Hematopoietic multipotent progenitor cell treated with erythropoietin and hydrocortisone succinate and interleukin-3 and kit ligand, for 4 days (in vitro differentiated cells): ENCODE measurements at regions not wholly inside any gene's neighbourhood (a gene's known extent, or its start where the extent isn't known, plus 50 kb on each side); places are given as distances from the start of the nearest gene placed in this dataset.

Experiments
- DNase-seq: peaks from one replicate; pipeline ENCODE4 v3.0.0-alpha.2; 2015

DNA sequence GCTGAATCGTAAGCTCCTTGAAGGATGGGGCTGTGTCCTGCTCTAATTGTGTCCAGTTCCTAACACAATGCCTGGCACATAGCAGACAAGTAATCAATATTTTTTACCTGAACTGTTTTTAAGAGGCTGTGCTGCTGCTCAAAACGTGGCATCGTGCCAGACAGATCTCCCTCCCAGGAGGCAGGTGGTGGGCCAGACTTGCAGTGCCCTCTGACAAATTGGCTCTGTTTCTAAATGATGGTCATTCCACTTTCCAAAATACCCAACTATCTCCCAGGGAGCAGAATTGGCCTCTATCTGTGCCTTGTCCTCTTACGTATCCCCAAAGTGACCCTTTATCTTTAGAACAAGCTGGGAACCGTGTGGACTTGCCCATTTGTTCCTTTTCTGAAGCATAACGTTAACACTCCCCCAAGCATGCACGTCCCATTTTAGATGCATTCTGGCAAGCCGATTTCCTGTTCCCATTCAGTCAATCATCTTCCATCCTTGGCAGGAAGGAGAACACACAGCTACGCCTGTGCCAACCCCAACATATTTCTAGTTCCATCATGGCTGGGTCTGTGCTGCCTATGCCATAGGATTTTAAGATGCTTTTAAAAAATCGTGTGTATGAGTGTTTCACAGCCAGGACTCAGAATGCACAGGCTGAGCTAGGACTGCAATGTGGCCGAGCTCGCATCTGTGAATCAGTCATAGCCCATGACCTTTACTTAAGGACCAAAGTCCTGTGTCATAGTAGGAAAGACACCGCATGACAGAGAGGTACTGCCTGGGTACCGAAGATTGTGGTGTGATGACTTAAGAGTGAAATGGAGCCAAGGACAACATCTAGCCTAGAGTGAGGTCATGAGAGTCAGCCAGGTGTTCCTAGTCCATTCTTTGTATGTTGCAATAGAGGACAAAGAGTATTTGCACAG is 408.6 kb downstream of the PRDM2 start:
- DNase-seq: no peak

DNA sequence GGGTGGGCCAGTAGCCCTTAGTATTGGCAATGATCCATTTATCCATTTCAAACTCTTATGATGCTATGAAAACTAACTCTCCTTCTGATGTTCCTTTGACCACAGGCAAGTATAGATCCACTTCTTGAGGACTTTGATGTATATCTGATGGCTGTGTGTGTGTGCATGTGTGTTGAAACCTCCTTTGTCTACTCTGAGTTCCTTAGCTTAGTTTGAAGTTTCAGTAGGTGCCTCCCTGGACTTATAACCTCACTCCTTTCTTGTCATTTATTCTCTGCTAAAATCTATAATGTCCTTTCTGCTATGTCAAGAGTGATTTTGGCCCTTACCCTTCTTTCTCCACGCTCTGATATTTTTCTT is 409.3 kb downstream of the PRDM2 start:
- DNase-seq: no peak

DNA sequence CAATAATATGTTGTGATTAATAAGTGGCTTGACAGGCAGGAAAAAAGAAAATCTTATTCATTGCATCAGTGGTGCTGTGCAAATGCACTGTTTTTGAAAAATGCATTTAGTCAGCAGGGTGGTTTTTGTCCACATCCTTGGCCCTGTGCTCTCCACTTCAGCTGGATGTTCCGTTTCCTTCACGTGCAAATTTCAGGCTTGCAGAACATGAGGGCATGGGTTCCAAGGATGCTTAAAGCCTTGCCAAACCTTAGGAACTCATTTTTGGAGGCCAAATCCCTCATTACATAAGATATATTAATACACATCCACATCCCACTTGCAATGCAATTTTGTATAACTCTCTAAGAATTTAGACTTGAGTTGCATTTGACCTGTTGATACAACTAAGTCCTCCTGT is 410.1 kb downstream of the PRDM2 start:
- DNase-seq: no peak

DNA sequence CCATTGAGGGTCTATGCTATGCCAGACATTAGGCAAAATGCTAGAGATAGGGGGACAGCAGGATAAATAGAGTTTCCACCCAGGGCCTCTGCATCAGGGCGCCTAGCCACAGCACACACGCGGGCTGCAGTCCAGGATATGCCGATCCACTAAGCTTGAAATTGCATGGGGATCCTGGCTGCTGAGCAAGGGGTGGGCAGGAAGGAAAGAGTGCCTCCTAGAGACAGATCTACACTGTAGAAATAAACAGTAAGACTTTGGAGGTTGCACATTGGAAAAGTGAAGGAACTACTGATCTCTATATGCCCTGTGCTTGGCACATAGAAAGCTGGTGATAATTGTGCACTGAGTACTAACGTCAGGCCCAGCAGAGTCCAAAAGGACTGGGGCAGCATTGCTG is 411.1 kb downstream of the PRDM2 start:
- no peak for DNase-seq

DNA sequence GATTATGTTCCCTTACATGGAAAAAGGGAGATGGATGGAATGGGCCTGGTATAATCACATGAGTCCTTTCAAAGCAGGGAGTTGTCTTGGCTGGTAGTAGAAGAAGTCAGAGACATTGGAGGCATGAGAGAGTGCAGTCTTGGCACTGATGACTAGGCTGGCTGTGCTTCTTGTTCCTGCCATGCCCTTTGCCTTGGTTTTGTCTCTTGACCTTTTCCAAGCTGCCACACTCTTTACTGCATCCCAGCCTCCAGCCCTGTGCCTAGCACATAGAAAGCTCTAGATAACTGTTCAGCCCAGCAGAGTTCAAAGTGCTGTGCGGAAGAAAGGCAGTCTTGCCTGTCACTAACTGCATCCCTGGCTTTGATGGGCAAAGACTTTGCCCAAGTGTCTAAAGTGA is 412.6 kb downstream of the PRDM2 start:
- DNase-seq: no peak

DNA sequence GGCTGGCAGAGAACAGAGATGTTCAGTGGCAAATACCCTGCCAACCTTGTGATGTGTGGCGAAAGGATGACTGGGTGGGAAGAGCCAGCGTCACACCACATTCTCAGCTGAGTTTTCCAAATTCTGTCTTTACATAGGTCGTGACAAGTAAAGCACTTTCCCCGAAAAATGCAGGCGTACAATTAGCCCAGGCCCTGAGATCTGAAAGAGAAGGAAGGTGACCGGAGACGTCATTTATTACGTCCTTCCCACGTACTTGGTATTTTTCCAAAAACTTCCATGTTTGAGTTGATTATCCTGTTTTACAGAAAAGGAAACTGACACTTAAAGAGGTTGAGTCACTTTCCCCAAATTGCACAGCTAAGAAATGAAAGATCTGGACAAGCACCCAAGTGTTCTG is 413.3 kb downstream of the PRDM2 start:
- DNase-seq: no peak

DNA sequence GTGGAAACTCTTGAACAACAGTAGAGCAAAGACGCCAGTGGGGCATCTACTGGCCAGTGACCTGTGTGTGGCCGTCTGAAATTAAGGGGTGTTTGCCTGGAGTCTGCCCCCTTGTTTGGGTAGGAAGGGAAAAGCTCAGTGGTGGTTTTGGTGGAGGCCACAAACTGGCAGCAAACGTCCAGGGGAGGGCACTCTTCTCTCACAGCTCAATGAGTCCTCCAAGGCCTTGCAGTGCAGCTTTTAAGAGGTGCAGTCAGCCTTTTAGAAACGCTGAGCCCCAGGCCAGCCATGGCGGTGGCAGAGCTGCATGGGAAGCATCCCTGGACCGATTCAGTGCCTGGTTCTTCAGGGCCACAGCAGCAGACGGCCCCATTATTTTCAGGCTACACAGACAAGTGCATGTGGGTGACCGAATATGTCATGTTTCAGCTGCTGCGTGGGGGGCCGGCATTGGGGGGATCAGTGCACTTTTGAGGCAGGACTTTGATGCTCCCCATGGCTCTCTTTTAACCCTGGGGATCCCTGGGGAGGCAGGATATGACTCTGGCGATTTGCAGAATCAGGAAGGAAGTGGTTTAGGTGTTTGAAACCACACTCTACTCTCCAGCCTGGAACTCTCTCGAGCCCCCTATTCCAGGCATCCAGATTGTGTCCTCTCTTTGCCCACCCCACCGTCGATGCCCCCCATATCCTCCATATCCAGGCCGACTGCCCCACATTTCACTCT is 414.0 kb downstream of the PRDM2 start:
- DNase-seq: peak; percentile 48

DNA sequence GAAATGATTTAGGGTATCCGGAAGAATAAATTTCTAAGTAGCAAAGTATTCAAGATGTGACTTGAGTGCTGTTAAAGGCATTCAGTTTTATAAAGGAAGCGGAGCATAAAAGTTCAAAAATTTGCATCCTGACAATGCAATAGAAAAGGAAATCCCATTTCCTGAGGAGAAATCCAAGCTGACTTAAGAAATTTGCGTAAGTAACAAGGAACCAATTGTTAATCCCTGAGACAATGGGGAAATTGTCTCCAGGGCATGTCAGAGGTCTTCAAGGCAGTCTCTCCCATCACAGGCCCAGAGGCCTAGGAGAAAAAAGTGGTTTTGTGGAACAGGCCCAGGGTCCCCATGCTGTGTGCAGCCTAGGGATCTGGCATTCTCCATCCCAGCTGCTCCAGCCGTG is 416.0 kb downstream of the PRDM2 start:
- no peak for DNase-seq

DNA sequence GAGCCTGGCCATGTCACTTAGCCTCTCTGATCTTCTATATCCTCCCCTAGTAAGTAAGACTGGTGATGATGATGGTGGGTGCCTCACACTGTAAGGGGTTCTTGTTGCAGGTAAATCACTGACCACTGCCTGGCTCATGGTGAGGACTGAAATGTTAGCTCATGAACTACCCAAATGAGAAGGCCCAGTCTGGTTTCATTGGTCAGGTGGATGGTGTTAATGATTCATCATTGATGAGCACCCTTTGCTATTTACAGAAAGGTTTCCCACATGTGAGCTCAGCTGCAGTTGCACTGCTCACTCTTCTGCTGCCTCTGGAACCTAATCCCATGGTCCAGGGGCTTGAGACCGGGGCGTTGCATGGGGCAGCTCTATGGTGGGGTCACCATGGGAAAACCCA is 417.7 kb downstream of the PRDM2 start:
- no peak for DNase-seq

DNA sequence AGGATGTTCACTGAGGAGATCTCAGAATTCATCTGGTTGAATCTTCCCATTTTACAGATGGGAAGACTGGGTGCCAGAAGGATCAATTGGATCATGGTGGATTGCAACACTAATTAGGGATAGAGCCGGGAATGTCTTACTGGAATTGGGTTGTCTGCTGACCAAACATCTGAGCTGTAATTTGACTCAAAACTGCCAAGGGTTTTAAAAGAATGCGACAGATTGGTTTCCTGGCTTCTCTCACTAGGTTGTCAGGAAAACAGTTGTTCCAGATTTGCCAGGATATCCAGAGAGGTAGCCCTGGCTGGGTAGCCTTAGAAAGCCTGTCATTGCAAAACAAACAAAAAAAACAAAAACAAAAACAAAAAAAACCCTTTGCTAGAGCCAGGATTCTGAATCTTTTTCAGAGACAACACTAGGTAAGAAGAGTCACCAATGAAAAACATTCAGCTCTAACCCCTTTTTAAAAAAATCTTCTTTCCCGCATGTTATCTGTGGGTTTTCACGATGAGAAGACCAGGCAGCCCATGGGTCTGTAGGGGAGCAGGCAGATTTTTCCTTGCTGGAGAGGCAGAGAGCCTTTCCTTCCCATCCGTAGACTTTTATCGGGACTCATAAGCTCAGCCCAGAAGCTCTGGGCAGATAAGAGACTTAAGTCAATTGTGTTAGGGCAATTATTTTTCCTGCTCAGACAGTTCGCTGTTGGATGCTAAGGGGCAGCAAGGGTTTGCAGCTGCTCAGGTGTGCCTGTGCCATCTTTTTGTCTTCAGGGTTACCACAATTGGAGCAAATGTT is 418.9 kb downstream of the PRDM2 start:
- no peak for DNase-seq

DNA sequence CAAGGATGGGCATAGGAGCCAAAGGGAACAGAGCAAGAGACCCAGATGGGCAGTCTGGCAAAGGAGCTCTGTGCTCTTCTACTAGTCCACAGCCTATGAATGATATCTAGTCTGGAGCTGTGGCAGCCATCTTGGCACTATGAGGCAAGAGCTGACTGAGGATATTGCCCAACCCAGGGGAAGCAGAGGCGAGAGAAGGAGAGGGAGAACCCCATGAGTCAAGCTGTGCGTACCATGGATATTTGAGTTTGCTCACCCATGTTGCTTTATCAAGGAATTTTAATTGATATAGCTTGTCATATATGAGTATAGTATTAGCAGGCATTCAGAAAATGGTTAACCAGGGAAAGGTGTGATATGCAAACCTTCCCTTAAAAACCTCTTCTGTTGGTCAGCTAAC is 420.9 kb downstream of the PRDM2 start:
- DNase-seq: no peak

DNA sequence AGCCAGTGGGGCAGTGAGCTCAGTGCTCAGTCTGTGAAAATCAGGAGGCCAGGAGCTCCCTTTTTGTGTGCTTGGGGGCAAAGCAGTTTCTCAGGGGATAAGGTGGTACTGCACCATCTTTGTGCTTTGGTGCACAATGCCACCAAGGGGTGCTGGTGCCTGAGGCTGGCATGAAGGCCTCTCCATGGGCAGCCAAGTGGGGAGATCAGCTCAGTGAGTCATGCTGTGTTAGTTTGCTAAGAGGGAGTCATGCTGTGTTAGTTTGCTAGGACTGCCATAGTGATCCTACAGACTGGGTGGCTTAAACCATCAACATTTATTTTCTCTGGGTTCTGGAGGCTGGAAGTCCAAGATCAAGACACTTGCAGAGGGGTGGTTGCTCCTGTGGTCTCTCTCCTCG is 428.1 kb downstream of the PRDM2 start:
- no peak for DNase-seq

DNA sequence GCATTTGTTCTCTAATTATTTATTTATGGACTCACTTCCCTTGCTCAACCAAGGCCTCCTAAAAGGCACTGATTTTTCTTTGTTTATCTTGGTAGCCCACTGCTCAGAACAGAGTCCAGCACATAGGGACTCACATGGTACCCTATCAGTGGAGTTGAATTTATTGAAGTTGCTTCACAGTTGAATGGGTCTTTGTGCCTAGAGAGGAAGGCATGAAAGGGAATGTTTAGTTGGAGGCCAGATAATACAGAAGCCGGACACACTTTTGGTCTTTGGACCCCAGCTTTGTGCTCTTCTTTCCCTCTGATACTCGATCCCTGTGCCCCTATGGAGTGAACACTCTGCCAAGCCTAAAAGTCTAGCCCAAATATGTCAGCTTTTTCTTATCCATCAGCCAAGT is 429.0 kb downstream of the PRDM2 start:
- DNase-seq: no peak

DNA sequence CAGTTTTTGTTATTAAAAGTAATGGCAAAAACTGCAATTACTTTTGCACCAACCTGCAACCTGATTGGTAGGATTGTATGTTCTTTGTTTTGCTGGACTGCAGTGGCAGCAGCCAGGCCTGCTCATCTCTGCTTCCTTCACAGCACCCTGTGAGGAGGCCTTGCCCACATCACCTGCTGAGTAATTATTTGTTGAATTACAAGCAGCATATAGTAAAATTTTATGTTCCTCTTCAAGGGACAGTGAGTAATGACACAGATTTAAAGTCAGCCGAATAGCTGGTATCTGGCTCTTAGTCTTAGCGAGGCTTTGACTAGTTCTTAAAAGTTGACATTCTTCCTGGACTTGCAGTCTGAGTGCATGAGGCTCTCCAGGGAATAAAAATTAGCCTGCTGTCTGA is 435.1 kb downstream of the PRDM2 start:
- no peak for DNase-seq

DNA sequence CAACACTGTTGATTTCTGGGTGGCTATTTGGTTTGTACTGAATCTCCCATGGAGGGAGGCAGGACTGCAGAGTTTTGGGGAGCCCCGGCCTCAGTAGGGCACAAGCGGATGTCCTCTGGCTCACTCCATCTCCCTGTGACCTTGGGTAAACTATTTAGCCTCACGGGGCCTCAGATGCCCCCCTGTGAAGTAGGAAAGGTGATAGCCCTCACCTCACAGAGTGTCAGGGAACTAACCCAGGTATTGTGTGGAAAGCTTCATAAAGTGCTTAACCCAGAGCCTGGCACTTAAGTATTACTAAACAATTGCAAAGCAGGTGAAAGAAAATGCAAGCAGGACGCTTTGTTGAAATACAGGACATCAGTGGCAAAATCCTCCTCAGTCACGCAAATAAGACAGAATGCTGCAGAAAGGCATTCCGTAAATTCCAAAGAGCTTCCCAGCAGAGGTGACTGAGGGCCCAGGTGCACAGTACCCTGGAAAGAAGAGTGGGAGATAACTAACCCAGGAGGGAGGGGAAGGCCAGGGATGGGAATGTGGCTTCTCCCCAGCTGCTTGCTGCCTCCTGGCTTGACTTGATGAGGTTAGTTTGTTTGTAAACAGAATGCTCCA is 436.3 kb downstream of the PRDM2 start:
- no peak for DNase-seq

DNA sequence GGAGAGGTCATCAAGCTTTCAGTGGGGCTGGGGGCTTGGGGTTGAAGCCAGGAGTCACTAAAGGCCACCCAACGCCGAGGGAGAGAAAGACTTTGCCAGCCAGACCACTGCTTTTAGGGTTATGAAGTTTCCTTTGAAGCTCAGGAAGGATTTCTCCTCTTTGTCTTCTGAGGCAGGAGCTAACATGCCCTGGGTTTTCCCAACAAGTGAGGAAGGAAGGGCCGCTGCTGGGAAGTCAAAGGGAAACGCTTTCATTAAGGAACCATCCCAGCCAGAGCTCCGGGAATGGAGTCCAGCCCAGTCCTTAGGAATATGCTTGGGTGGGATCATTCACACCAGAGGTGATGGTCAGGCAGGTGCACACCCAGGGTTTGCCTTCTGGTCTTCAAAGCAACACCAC is 436.9 kb downstream of the PRDM2 start:
- no peak for DNase-seq

DNA sequence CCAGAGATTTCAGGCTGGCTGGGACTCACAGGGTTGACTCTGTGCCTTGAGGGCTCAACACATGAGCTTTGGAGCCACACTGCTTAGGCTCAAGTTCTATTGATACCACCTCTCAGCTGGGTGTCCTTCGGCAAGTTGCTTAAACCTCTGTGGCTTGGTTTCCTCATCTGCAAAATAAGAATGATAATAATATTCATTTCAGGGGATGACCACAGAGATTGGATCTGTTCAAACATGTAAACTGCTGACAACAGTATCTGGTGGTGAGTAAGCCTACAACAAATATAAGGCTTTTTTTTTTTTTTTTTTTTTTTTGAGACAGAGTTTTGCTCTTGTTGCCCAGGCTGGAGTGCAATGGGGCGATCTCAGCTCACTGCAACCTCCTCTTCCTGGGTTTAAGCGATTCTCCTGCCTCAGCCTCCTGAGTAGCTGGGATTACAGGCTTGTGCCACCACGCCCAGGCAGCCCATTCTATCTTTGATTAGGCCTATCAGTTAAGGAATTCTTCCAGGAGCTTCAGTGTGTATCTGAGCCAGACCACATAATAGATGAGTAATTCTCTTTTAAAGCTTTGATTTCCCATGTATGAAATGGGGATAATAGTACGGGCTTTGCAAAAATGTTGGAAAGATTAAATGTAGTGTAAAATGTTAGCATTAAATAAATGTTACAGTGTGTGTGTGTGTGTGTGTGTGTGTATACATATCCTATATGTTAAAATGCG is 437.6 kb downstream of the PRDM2 start:
- DNase-seq: no peak

DNA sequence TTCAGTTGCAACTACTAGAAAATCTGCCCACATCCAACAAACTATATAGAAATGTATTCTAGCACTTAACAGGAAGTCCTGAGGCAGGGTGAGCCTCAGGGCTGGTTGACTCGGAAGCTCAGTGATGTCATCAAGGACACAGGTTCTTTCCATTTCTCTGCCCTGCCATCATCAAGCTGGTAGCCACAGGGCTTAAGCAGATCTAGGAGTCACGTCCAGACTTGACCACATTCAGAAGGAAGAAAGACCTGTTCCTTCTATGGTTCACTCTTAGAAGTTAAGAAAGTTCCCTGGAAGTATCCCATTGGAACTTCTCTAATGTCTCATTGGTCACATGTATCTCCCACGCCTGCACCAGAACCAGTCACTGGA is 438.1 kb downstream of the PRDM2 start:
- DNase-seq: no peak

DNA sequence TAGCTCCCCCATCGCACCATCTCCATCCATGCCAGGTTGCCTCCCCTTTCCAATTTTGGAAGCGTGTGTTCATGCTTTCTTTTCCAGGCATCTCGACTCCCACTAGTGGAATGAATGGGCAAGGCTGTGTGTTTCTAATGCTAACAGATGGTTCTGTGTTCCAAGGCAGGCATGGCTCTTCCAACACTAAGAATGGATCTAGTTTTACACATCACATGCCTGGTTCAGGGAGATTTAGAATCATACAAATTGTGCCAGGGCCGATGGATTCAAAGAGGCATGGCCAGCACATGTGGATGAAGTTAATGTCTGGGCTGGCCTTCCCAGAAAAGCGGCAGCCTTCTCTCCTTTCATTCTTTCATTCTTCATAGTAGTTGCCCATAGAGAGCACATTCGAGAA is 438.7 kb downstream of the PRDM2 start:
- DNase-seq: no peak

DNA sequence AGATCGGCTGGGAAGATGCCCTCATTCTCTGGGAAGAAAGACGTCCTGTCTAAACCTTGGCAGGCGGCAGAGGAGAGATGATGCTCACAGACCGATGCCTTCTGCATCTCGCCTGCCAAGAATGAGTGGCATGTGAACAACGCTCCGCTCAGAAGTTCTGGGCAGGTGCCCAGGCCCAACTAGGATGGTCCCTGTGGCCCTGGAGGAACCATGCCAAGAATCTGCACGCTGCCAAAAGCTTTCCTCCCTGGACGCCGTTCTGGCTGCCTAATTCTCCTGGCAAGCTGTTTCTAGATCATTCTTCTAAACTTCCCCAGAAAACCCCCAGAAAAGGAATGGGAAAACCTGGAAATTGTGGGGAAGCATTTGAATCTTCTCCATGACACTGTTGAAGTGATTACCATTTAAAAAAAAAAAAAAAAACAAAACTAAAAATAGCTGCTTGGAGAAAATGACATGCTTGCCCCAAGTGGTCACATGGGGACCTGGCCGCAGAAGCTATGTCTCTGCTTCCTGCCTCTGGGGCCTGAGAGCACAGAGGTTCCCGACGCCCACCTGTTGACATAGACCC is 440.9 kb downstream of the PRDM2 start:
- no peak for DNase-seq

DNA sequence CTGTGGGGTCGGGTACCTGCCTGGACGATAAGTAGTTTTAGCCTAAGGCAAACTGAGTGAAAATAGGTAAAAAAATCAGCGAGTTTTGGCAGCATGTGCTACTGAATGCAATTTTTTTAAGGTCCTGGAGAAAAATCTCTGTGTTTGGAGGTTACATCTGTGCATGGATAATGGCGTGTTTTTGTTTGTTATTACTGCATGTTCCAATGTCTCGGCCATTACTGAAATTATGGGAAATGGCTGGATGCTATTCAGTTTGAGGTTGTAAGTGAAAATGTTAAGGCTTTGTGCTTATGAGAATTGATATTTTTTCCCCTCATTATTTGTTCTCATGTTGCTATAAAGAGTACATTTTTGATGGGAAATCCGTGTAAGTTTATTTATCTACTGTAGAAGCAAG is 441.7 kb downstream of the PRDM2 start:
- DNase-seq: no peak

DNA sequence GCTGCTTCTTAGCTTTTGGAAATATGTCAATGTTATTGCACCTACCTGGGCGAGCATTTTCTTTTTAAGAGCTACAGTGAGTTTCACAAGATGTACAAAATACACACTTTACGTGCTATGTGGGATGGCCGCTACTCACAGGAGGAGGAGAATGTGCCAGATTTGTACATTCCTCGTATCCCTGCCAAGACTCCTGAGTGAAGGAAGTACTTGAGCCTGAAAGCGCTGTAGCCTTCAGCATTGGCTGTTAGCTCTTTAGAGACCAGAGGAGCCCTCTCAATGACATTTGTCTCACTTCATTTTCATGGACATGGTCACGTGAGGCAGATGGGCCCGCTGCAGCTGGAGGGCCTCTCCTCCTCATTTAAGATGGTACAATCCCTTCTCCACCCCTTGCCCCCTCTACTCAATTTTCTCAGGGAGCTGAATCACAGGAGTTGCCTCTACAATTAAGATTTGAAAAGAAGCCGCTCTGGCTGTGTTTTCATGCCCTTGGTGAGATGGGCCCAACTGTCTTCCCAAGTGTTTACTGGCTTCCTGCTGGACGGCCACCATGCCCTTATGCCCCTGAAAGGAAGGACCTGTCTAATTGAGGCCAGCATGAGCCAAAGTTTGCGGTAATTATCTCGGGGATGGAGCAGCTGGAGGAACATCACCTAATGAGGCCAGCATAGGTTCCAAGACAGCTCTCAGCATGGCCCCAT is 442.6 kb downstream of the PRDM2 start:
- no peak for DNase-seq
